Left ventricle myocardium inferior (tissue), 1 donor: ENCODE measurements at regions not wholly inside any gene's neighbourhood (a gene's known extent, or its start where the extent isn't known, plus 50 kb on each side); places are given as distances from the start of the nearest gene placed in this dataset.
"Not testable (repeated sequence)": the region's sequence is repeated elsewhere in the genome, so short reads cannot be mapped to it uniquely, and the experiment has no call there.

Source experiments
- DNase-seq: peaks from one replicate; pipeline ENCODE4 v3.0.0-alpha.2; 2020
- H3K27ac ChIP-seq: fragments of 200-600 bp; replicated peaks from 2 replicates; pipeline ENCODE4 v1.8.0; 2021
- H3K27me3 ChIP-seq: fragments of 200-600 bp; 2 replicates; pipeline ENCODE4 v1.8.0; 2021; ENCODE audit warnings: low read depth
- H3K36me3 ChIP-seq: fragments of 200-600 bp; 2 replicates; pipeline ENCODE4 v1.8.0; 2021
- H3K4me1 ChIP-seq: fragments of 200-600 bp; 2 replicates; pipeline ENCODE4 v1.8.0; 2021
- H3K4me3 ChIP-seq: fragments of 200-600 bp; 2 replicates; pipeline ENCODE4 v1.8.0; 2021; ENCODE audit warnings: mild to moderate bottlenecking, moderate library complexity
- H3K9me3 ChIP-seq: fragments of 200-600 bp; replicated peaks from 2 replicates; pipeline ENCODE4 v1.8.0; 2021
- intact Hi-C: fragments of 100-400 bp; cut with micrococcal nuclease; formaldehyde crosslinking; loops from one replicate; pipeline ENCODE4 v1.11.0; 2022
- TF ChIP-seq, protein P1 (sequence below): fragments of 200-600 bp; IDR thresholded peaks from 2 replicates; pipeline ENCODE4 v1.8.0; 2021; ENCODE audit warnings: antibody characterized with exemption, mild to moderate bottlenecking, borderline replicate concordance
- donor health status: DM: no; HTN: yes; CAD: no; lungs with severe emphysema.

DNA sequence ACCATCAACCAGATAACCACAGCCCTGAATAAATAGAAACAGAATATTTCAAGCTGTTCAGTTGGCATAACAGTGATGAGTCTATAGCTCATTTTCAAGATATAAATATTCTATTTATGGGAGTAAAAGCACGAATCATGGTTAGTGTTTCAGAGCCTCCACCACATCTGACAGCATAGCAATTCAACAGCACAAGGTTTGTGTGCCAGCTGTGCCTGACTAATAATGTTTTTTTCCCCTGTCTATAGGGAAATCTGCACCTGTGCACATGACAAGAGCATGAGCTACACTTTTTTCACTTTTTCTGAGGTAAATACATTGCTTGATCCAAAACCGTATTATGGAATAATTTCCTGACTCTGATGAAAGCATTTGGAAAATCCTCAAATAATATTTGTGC is 251.3 kb downstream of the RPIA start:
- Histone ChIP-seq H3K9me3 (no peaks in the 10 kb centered on the region), H3K4me1 (no peaks in the 10 kb centered on the region), H3K27me3 (no peaks in the 10 kb centered on the region), H3K27ac (no peak overlapping the region), H3K4me3 (no peak overlapping the region), H3K36me3 (no peaks in the 10 kb centered on the region)
- TF ChIP-seq, protein P1, sequence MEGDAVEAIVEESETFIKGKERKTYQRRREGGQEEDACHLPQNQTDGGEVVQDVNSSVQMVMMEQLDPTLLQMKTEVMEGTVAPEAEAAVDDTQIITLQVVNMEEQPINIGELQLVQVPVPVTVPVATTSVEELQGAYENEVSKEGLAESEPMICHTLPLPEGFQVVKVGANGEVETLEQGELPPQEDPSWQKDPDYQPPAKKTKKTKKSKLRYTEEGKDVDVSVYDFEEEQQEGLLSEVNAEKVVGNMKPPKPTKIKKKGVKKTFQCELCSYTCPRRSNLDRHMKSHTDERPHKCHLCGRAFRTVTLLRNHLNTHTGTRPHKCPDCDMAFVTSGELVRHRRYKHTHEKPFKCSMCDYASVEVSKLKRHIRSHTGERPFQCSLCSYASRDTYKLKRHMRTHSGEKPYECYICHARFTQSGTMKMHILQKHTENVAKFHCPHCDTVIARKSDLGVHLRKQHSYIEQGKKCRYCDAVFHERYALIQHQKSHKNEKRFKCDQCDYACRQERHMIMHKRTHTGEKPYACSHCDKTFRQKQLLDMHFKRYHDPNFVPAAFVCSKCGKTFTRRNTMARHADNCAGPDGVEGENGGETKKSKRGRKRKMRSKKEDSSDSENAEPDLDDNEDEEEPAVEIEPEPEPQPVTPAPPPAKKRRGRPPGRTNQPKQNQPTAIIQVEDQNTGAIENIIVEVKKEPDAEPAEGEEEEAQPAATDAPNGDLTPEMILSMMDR = no peak
- intact Hi-C loops = no loop called here
- no peak for DNase-seq

DNA sequence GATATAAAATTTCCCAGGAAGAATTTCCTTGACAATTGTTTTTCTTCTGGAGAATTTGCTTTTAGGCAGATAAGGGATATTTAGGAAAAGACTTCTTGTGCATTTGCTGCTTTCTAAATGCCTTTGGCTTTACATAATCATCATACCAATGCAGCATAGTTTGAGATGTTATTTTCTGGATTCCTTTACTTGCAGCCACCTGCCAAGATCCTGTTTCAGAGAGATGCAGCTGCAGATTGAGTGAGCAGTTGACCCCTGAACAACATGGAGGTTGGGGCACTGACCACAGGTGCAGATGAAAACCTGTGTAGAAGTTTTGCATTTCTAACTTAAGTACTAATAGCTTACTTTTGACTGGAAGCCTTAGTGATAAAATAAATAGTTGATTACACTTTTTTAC is 257.9 kb downstream of the RPIA start:
- Histone ChIP-seq H3K27ac (no peak overlapping the region), H3K4me1 (no peaks in the 10 kb centered on the region), H3K36me3 (no peaks in the 10 kb centered on the region), H3K4me3 (no peak overlapping the region), H3K27me3 (peaks cover 29% of the 10 kb centered on the region), H3K9me3 (no peaks in the 10 kb centered on the region)
- no peak for DNase-seq
- intact Hi-C loops = no loop called here
- TF ChIP-seq, protein P1 = no peak

DNA sequence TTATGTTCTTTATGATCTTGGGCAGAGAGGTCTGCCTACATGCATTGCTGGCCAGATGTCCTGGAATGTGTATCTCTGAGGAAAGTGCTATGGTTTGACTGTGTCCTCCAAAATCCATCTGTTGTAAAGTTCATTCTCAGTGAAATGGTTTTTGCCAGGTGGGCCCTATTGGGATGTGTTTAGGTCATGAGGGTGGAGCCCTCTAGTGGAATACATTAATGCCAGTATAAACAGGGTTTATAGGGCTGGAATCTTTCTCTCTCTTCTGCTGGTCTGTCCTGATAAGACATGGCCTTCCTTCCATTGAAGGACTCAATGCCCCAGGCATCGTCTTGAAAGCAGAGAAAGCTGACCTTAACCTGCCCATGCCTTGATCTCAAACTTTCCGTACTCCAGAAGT is 258.5 kb downstream of the RPIA start:
- no peaks in the 10 kb centered on the region for H3K9me3 ChIP-seq
- no peaks in the 10 kb centered on the region for H3K36me3 ChIP-seq
- H3K27me3 ChIP-seq = peaks cover 36% of the 10 kb centered on the region
- no peak overlapping the region for H3K4me3 ChIP-seq
- intact Hi-C loops = no loop called here
- no peak overlapping the region for H3K27ac ChIP-seq
- TF ChIP-seq, protein P1 = peak; percentile 55
- no peaks in the 10 kb centered on the region for H3K4me1 ChIP-seq
- no peak for DNase-seq

DNA sequence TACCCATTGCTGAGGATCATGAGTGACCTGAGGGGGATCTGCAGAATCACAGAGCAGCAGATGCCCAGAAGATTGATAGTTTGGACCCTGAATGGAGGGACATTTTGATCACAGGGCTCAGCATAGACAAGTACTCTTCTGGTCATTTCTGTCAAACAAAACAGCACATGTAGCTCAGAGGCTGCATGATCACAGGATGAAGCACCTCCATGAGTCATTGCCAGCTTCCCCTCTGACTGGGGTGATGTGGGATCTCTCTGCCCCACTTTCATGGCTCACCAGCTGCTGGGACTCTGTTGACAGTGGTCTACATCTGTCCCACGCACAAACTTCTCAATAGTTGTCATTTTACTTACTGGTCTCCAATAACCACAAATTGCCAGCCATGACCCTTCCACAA is 264.1 kb downstream of the RPIA start:
- Histone ChIP-seq H3K9me3 (no peaks in the 10 kb centered on the region), H3K36me3 (no peaks in the 10 kb centered on the region), H3K27me3 (peaks cover 72% of the 10 kb centered on the region), H3K27ac (no peak overlapping the region), H3K4me3 (no peak overlapping the region), H3K4me1 (no peaks in the 10 kb centered on the region)
- intact Hi-C loops = no loop called here
- DNase-seq = no peak
- TF ChIP-seq, protein P1 = no peak

GRCh38 chr2:88959480-88960204 is 268.2 kb downstream of the RPIA start:
- H3K27me3 ChIP-seq = peaks cover 79% of the 10 kb centered on the region
- H3K9me3 ChIP-seq = no peaks in the 10 kb centered on the region
- H3K27ac ChIP-seq = no peak overlapping the region
- H3K4me1 ChIP-seq = no peaks in the 10 kb centered on the region
- no peak for DNase-seq
- TF ChIP-seq, protein P1 = peak; percentile 20
- no peaks in the 10 kb centered on the region for H3K36me3 ChIP-seq
- intact Hi-C loops = no loop called here
- no peak overlapping the region for H3K4me3 ChIP-seq

DNA sequence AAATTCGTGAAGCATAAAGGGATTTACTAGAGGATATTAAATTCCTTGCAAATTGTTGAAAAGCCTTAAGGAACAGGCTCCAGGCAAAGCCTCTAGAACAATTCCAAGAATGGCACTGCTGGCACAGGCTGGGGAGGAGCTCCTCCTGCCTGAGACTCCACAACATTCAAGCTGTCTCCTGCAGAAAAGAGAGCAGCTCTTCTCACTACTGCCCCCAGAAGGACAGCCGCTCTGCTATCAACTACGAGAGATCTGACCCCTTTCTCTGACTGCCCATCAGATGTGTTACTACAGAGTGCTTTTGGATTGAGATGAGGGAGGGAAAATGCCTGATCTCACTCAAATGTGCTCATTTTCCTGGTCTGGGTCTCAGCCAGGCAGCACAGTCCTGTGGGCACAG is 269.9 kb downstream of the RPIA start:
- H3K4me3 ChIP-seq, intact Hi-C loops, H3K27ac ChIP-seq, H3K4me1 ChIP-seq, H3K36me3 ChIP-seq, DNase-seq, H3K9me3 ChIP-seq: not testable (repeated sequence)
- peaks cover 63% of the 10 kb centered on the region for H3K27me3 ChIP-seq
